HL-60 (cell line): ENCODE measurements at regions not wholly inside any gene's neighbourhood (a gene's known extent, or its start where the extent isn't known, plus 50 kb on each side); places are given as distances from the start of the nearest gene placed in this dataset.

Experiments
- DNase-seq, 2 experiments: peaks; one replicate each; pipeline ENCODE4 v3.0.0-alpha.2; 2010 to 2020; ENCODE audit warnings: low read depth in 1 of 2, low spot score in 1 of 2
- H3K27ac ChIP-seq: fragments of 250-450 bp; sonication (Bioruptor Pico); replicated peaks from 2 replicates; pipeline ENCODE4 v1.5.1; 2020; ENCODE audit warnings: mild to moderate bottlenecking, moderate library complexity
- H3K27me3 ChIP-seq: fragments of 250-450 bp; sonication (Bioruptor Pico); 2 replicates; pipeline ENCODE4 v1.5.1; 2021; ENCODE audit warnings: mild to moderate bottlenecking, moderate library complexity; ENCODE audit not compliant: insufficient read depth, poor library complexity, severe bottlenecking
- H3K4me3 ChIP-seq: replicated peaks from 2 replicates; pipeline ENCODE4 v1.5.1; 2011; ENCODE audit warnings: mild to moderate bottlenecking, control low read depth, low read length; ENCODE audit not compliant: insufficient read depth
- CTCF ChIP-seq: IDR thresholded peaks from one replicate; pipeline ENCODE4 v1.5.1; 2011; ENCODE audit warnings: low read length, control low read depth, inconsistent platforms; ENCODE audit not compliant: insufficient read depth
- GABPA ChIP-seq: IDR thresholded peaks from 2 replicates; pipeline ENCODE4 v1.6.1; 2012; ENCODE audit warnings: low read depth
- POLR2AphosphoS5 ChIP-seq: IDR thresholded peaks from 2 replicates; pipeline ENCODE4 v1.6.1; 2012; ENCODE audit warnings: low read depth
- SPI1 ChIP-seq: IDR thresholded peaks from 2 replicates; pipeline ENCODE4 v1.6.1; 2012; ENCODE audit warnings: low read depth, mild to moderate bottlenecking, borderline replicate concordance
- TF ChIP-seq, protein P1 (sequence below): IDR thresholded peaks from 2 replicates; pipeline ENCODE4 v1.6.1; 2012; ENCODE audit warnings: low read depth; ENCODE audit not compliant: insufficient replicate concordance

DNA sequence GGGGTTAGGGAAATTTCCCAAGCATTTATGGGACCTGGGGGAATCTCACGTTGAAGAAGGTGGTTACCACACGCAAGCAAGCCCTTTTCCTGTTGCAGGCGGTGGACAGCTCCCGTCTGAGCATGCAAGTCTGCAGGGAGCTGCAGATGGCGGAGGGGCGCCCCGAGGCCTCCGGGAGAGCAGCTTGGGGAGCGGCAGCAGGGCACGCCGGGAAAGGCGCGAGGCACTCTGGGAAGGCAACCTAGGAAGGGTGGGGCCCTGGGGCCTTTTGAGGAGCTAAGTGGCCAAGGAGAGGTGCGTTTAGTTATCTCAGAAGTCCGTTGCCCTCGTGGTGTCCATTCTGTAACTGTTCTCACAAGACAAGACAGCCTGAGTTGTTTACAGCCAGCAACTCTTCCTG is 57.0 kb upstream of the SLC25A4 start:
- DNase-seq, result no peak
- TF ChIP-seq, protein P1, sequence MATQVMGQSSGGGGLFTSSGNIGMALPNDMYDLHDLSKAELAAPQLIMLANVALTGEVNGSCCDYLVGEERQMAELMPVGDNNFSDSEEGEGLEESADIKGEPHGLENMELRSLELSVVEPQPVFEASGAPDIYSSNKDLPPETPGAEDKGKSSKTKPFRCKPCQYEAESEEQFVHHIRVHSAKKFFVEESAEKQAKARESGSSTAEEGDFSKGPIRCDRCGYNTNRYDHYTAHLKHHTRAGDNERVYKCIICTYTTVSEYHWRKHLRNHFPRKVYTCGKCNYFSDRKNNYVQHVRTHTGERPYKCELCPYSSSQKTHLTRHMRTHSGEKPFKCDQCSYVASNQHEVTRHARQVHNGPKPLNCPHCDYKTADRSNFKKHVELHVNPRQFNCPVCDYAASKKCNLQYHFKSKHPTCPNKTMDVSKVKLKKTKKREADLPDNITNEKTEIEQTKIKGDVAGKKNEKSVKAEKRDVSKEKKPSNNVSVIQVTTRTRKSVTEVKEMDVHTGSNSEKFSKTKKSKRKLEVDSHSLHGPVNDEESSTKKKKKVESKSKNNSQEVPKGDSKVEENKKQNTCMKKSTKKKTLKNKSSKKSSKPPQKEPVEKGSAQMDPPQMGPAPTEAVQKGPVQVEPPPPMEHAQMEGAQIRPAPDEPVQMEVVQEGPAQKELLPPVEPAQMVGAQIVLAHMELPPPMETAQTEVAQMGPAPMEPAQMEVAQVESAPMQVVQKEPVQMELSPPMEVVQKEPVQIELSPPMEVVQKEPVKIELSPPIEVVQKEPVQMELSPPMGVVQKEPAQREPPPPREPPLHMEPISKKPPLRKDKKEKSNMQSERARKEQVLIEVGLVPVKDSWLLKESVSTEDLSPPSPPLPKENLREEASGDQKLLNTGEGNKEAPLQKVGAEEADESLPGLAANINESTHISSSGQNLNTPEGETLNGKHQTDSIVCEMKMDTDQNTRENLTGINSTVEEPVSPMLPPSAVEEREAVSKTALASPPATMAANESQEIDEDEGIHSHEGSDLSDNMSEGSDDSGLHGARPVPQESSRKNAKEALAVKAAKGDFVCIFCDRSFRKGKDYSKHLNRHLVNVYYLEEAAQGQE, result peak; percentile 72
- no peak for TF ChIP-seq CTCF
- H3K4me3 ChIP-seq, result no peak overlapping the region
- H3K27me3 ChIP-seq, result peaks cover 3% of the 10 kb centered on the region
- H3K27ac ChIP-seq, result no peak overlapping the region

DNA sequence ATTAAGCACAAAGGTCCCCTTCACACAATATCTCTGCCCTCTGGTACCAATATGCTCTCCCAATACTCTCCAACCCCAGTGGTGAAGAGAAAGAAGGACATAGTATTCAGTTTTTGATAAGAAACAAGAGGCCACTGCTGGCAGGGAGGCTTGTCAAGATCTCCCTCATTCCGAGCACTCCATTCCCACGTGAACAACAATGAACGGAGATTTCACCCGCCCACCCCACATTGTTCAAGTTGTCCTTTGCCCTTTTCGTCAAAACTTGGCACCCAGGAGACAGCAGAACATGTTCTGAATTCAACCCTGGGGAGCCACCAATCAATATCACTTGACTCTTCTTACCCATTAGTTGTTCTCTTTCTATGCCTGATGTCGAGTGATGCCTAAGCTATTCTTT is 54.2 kb upstream of the SLC25A4 start:
- H3K27ac ChIP-seq, result no peak overlapping the region
- peaks cover 3% of the 10 kb centered on the region for H3K27me3 ChIP-seq
- no peak overlapping the region for H3K4me3 ChIP-seq
- no peak for DNase-seq
- TF ChIP-seq, protein P1, result no peak
- TF ChIP-seq CTCF (no peak), GABPA (no peak), SPI1 (no peak), POLR2AphosphoS5 (no peak)

DNA sequence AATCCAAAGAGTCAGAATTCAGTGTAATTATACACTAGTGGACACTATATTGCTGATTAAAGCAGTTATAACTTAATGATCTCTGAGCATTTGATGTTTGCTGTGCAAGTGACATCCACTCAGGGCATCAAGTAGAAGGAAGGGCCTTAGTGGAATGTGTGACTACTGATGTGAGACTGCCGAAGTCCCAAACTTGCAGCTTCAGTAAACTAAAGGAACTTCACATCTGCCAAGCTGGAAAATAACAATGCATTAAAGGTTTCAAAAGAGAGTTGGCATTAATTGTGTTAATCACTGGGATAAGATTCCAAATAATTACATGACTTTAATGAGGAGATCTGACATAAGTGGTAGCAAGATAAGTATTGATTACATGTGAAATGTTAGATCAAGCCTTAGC is 52.5 kb upstream of the SLC25A4 start:
- DNase-seq, result no peak
- no peak for TF ChIP-seq SPI1
- TF ChIP-seq CTCF, result no peak
- no peak for TF ChIP-seq POLR2AphosphoS5
- TF ChIP-seq, protein P1, result no peak
- TF ChIP-seq GABPA, result no peak

More for the DNA sequence above, 52.5 kb upstream of the SLC25A4 start:
- Histone ChIP-seq H3K27ac (no peak overlapping the region), H3K4me3 (no peak overlapping the region), H3K27me3 (peaks cover 2% of the 10 kb centered on the region)
